NCI-H2029 (cell line): ENCODE measurements at regions not wholly inside any gene's neighbourhood (a gene's known extent, or its start where the extent isn't known, plus 50 kb on each side); places are given as distances from the start of the nearest gene placed in this dataset.
"Not testable (repeated sequence)": the region's sequence is repeated elsewhere in the genome, so short reads cannot be mapped to it uniquely, and the experiment has no call there.

Experiments
- DNase-seq: peaks from one replicate; lab custom pipeline; 2025; lab: John Stamatoyannopoulos, UW

- DNase-seq, result not testable (repeated sequence)
Observed at GRCh38 chr6:86872810-86873209, 64.5 kb upstream of the HTR1E start.

GRCh38 chr6:86871681-86872080, 65.6 kb upstream of the HTR1E start:
- DNase-seq, result no peak

GRCh38 chr6:86869500-86869899, 67.8 kb upstream of the HTR1E start:
- no peak for DNase-seq

GRCh38 chr6:86859513-86859912, 77.8 kb upstream of the HTR1E start:
- no peak for DNase-seq

- DNase-seq, result no peak
Observed at GRCh38 chr6:86858970-86859369, 78.4 kb upstream of the HTR1E start.

- no peak for DNase-seq
Observed at GRCh38 chr6:86857783-86858182, 79.5 kb upstream of the HTR1E start.

- peak; percentile 21 for DNase-seq
Observed at GRCh38 chr6:86856937-86857563, 80.3 kb upstream of the HTR1E start.

- no peak for DNase-seq
Observed at GRCh38 chr6:86856379-86856778, 80.9 kb upstream of the HTR1E start.

GRCh38 chr6:86848986-86849385, 88.3 kb upstream of the HTR1E start:
- no peak for DNase-seq

GRCh38 chr6:86832686-86833085, 104.6 kb upstream of the HTR1E start:
- no peak for DNase-seq

- no peak for DNase-seq
Observed at GRCh38 chr6:86825436-86825835, 111.9 kb upstream of the HTR1E start.

GRCh38 chr6:86822747-86823146, 114.6 kb upstream of the HTR1E start:
- no peak for DNase-seq

- no peak for DNase-seq
Observed at GRCh38 chr6:86820750-86821149, 116.6 kb upstream of the HTR1E start.

GRCh38 chr6:86793649-86794048, 143.7 kb upstream of the HTR1E start:
- no peak for DNase-seq

- no peak for DNase-seq
Observed at GRCh38 chr6:86791476-86791875, 145.9 kb upstream of the HTR1E start.

- DNase-seq, result no peak
Observed at GRCh38 chr6:86789779-86790411, 147.4 kb upstream of the HTR1E start.

GRCh38 chr6:86782328-86782727, 155.0 kb upstream of the HTR1E start:
- DNase-seq, result no peak

GRCh38 chr6:86780923-86781322, 156.4 kb upstream of the HTR1E start:
- no peak for DNase-seq

GRCh38 chr6:86775893-86776292, 161.4 kb upstream of the HTR1E start:
- DNase-seq, result no peak

GRCh38 chr6:86765211-86765610, 172.1 kb upstream of the HTR1E start:
- no peak for DNase-seq

- DNase-seq, result not testable (repeated sequence)
Observed at GRCh38 chr6:86759953-86760352, 177.4 kb upstream of the HTR1E start.

- DNase-seq, result no peak
Observed at GRCh38 chr6:86756640-86757229, 180.6 kb upstream of the HTR1E start.

GRCh38 chr6:86744048-86744447, 193.3 kb upstream of the HTR1E start:
- DNase-seq, result no peak

GRCh38 chr6:86738078-86738477, 199.2 kb upstream of the HTR1E start:
- no peak for DNase-seq
